Stimulated activated effector memory CD8-positive, alpha-beta T cell treated with anti-CD3 and anti-CD28 coated beads, Interleukin-12 subunit alpha, Interleukin-12 subunit beta, amount 100 ng/mL, for 72 hours (primary cell): ENCODE measurements at regions not wholly inside any gene's neighbourhood (a gene's known extent, or its start where the extent isn't known, plus 50 kb on each side); places are given as distances from the start of the nearest gene placed in this dataset.
A peak's percentile ranks its signal among the peaks of the same experiment; 100 is the strongest.
"Not testable (repeated sequence)": the region's sequence is repeated elsewhere in the genome, so short reads cannot be mapped to it uniquely, and the experiment has no call there.

ENCODE experiments used
- ATAC-seq: fragments of 150-1000 bp; cut with Tn5 transposase; 2 replicates; pipeline ENCODE4 v1.10.0; 2021
- DNase-seq, 2 donors: peaks; one replicate each; pipeline ENCODE4 v3.0.0; 2021 to 2022; ENCODE audit warnings: low spot score in 2 of 2
- H3K27ac Mint-ChIP-seq: one replicate; pipeline ENCODE4 v1.8.0; 2022; ENCODE audit warnings: mild to moderate bottlenecking, mixed read lengths
- H3K36me3 Mint-ChIP-seq: one replicate; pipeline ENCODE4 v1.8.0; 2022; ENCODE audit warnings: mild to moderate bottlenecking, mixed read lengths
- H3K4me1 Mint-ChIP-seq: one replicate; pipeline ENCODE4 v1.8.0; 2022; ENCODE audit warnings: mixed read lengths
- H3K4me3 Mint-ChIP-seq: one replicate; pipeline ENCODE4 v1.8.0; 2022; ENCODE audit warnings: mild to moderate bottlenecking, mixed read lengths
- H3K9me3 Mint-ChIP-seq: one replicate; pipeline ENCODE4 v1.8.0; 2022; ENCODE audit warnings: mixed read lengths

GRCh38 chr21:5055996-5056962 lies 5465.1 kb upstream of the TPTE start:
- not testable (repeated sequence) for DNase-seq, H3K36me3 Mint-ChIP-seq, H3K4me3 Mint-ChIP-seq, H3K27ac Mint-ChIP-seq, H3K9me3 Mint-ChIP-seq, H3K4me1 Mint-ChIP-seq
- ATAC-seq = peak; percentile 74

- not testable (repeated sequence) for H3K9me3 Mint-ChIP-seq, H3K27ac Mint-ChIP-seq, DNase-seq, H3K36me3 Mint-ChIP-seq, ATAC-seq, H3K4me1 Mint-ChIP-seq, H3K4me3 Mint-ChIP-seq
Observed at GRCh38 chr21:5057077-5057476, 5464.3 kb upstream of the TPTE start.

GRCh38 chr21:5060364-5061083 lies 5460.9 kb upstream of the TPTE start:
- not testable (repeated sequence) for H3K36me3 Mint-ChIP-seq, H3K9me3 Mint-ChIP-seq, DNase-seq, H3K27ac Mint-ChIP-seq, ATAC-seq, H3K4me3 Mint-ChIP-seq, H3K4me1 Mint-ChIP-seq

DNA sequence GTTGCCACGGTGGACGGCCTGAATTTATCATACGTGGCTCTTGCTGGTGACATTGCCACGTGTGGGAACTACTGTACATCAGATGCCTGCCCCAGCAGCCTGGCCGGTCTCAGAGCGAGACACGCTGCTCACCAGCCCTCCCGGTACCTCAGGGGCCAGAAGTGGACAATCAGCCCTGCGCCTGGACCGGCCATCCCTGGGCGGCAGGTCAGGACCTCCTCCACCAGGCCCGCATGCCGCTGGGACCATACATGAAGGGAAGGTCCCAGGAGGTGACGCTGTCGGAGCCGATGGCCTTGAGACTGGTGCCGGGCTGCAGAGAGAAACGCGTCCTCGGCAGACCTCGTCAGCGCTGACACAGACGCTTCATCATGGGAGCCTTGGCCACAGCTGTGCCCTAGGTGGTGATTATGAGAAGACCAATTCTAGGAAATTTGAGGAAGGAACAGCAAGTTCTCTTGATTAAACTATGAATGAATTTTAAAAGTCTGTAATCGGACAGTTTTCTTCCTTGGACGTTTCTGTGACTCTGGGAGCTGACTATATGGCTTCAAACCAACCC lies 5456.7 kb upstream of the TPTE start:
- H3K4me1 Mint-ChIP-seq, H3K9me3 Mint-ChIP-seq, H3K36me3 Mint-ChIP-seq, ATAC-seq, DNase-seq, H3K27ac Mint-ChIP-seq, H3K4me3 Mint-ChIP-seq: not testable (repeated sequence)

DNA sequence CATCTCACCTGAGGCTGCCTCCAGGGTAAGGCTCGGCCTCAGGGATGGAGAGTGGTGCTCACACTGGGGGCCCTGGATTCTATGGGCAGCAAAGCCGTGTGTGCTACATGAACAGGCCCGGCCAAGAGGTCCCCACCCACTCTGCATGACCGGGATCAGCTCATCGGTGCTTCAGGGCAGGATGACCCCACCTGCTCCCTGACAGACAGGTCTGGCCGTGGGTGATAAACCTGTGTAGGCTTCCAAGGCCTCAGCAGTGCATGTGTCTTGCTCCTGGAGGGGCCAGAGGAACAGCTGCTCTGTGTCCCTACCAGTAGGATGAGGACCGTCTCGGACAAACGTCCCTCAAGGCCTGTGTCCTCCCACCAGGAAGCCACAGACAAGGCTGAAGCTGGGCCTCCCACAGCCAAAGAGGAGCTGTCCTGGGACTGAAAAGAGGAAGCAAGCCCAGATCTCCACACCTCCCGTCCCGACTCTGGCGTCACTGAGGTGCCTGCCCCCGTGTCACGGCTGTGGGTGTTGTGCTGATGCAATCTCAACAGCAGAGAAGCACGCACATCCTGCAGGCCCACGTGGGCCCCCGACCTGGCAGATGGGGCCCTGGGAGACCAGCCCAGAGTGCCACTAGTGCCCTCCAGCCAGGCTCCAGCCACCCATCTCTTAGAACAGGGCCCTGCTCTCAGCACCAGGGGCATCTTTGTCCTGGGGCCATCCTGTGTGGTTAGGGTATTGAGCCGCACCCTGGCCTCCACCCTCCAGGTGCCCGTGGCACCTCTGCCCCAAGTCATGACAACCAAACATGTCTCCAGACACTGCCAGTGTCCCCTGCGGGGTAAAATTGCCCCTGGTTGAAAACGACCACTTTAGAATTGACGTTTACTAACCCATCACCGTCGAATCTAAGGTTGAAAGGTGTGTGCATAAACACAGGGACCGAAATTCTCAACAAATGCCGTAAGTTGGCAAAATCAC lies 5455.9 kb upstream of the TPTE start:
- not testable (repeated sequence) for H3K36me3 Mint-ChIP-seq, H3K9me3 Mint-ChIP-seq, H3K4me3 Mint-ChIP-seq, H3K4me1 Mint-ChIP-seq
- ATAC-seq (peak; percentile 99), DNase-seq (peak in 1 of 2 donors; percentile 37)
- peak overlapping the region; percentile 60 for H3K27ac Mint-ChIP-seq

GRCh38 chr21:5066682-5067251 lies 5454.6 kb upstream of the TPTE start:
- not testable (repeated sequence) for H3K9me3 Mint-ChIP-seq, H3K4me3 Mint-ChIP-seq, H3K36me3 Mint-ChIP-seq, DNase-seq, H3K4me1 Mint-ChIP-seq, ATAC-seq, H3K27ac Mint-ChIP-seq

- H3K36me3 Mint-ChIP-seq, ATAC-seq, H3K4me3 Mint-ChIP-seq, H3K27ac Mint-ChIP-seq, H3K4me1 Mint-ChIP-seq, DNase-seq, H3K9me3 Mint-ChIP-seq: not testable (repeated sequence)
Observed at GRCh38 chr21:5067326-5068048, 5453.9 kb upstream of the TPTE start.

DNA sequence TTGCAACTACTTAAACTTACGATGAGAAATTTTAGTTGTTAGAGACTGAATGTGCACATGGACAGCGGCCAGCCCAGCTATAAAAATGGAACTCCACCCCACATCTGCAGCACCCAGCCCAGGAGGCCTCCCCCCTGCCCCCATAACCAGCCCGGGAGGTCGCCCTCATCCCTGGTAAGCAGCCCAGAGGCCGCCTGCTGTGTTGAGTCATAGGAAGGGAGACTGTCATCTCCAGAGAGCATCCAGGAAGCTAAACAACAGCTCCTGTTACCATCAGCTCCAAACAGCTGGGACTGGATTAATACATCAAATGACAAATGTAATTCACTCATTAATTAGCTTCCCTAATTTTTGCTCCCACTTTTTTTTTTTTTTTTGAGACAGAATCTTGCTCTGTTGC lies 5452.7 kb upstream of the TPTE start:
- DNase-seq, H3K36me3 Mint-ChIP-seq, H3K27ac Mint-ChIP-seq, H3K4me3 Mint-ChIP-seq, H3K9me3 Mint-ChIP-seq, H3K4me1 Mint-ChIP-seq, ATAC-seq: not testable (repeated sequence)

DNA sequence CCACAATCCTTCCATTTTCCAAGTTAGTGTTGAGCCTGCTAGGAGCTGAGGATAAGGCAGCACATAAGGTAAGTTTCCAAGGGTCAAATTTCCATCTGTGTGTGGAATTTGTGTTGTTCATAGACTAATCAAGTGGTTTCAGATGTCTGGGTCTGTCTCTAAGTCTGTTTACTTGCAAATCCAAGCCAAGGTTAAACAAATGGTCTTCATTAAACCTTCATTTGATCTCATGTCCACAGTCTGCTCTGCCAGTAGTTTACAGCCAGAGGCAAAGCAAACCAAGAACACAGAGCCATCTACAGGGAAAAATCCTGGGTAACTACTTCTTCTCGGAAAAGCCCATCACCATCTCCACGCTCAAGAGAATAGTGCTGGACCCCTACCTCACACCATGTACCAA lies 5450.2 kb upstream of the TPTE start:
- not testable (repeated sequence) for DNase-seq, H3K9me3 Mint-ChIP-seq, H3K36me3 Mint-ChIP-seq, H3K27ac Mint-ChIP-seq, H3K4me1 Mint-ChIP-seq, ATAC-seq, H3K4me3 Mint-ChIP-seq

GRCh38 chr21:5076854-5077253 lies 5444.5 kb upstream of the TPTE start:
- not testable (repeated sequence) for H3K36me3 Mint-ChIP-seq, H3K4me1 Mint-ChIP-seq, H3K9me3 Mint-ChIP-seq, H3K27ac Mint-ChIP-seq, DNase-seq, ATAC-seq, H3K4me3 Mint-ChIP-seq

- ATAC-seq, H3K9me3 Mint-ChIP-seq, H3K27ac Mint-ChIP-seq, H3K4me3 Mint-ChIP-seq, DNase-seq, H3K4me1 Mint-ChIP-seq, H3K36me3 Mint-ChIP-seq: not testable (repeated sequence)
Observed at GRCh38 chr21:5079361-5079760, 5442.0 kb upstream of the TPTE start.

- ATAC-seq, H3K27ac Mint-ChIP-seq, DNase-seq, H3K4me1 Mint-ChIP-seq, H3K9me3 Mint-ChIP-seq, H3K4me3 Mint-ChIP-seq, H3K36me3 Mint-ChIP-seq: not testable (repeated sequence)
Observed at GRCh38 chr21:5080015-5080414, 5441.4 kb upstream of the TPTE start.

DNA sequence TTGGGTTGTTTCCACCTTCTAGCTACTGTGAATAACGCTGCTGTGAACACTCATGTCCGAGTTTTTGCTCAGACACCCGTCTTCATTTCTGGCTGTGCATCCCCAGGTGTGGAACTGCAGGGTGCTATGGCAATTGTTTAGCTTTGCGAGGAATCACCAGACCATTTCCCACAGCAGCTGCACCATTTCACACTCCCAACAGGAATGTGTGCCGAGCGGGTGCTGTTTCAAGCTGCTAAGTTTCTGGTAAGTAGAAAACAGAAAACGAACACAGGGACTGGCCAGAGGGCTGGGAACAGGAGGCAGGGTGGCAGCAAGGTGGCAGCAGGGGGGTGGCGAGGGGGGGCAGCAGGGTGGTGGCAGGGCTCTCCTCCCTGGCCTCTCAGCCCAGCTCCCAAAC lies 5437.1 kb upstream of the TPTE start:
- H3K4me3 Mint-ChIP-seq, H3K36me3 Mint-ChIP-seq, H3K4me1 Mint-ChIP-seq, H3K9me3 Mint-ChIP-seq, DNase-seq, ATAC-seq, H3K27ac Mint-ChIP-seq: not testable (repeated sequence)

GRCh38 chr21:5085456-5085855 lies 5435.9 kb upstream of the TPTE start:
- not testable (repeated sequence) for H3K4me1 Mint-ChIP-seq, H3K27ac Mint-ChIP-seq, H3K4me3 Mint-ChIP-seq

More at GRCh38 chr21:5085456-5085855, 5435.9 kb upstream of the TPTE start:
- H3K36me3 Mint-ChIP-seq, ATAC-seq, DNase-seq, H3K9me3 Mint-ChIP-seq: not testable (repeated sequence)
